Stimulated activated naive CD4-positive, alpha-beta T cell treated with Interleukin-2 at 50 U/mL for 16 hours (primary cell): ENCODE measurements at regions not wholly inside any gene's neighbourhood (a gene's known extent, or its start where the extent isn't known, plus 50 kb on each side); places are given as distances from the start of the nearest gene placed in this dataset.

Experiments used
- DNase-seq: peaks from one replicate; lab custom pipeline; 2025; lab: John Stamatoyannopoulos, UW

GRCh38 chr13:103799028-103799427 is 732.8 kb upstream of the SLC10A2 start:
- DNase-seq = no peak

- DNase-seq = no peak
Measured at GRCh38 chr13:103795892-103796478, 729.8 kb upstream of the SLC10A2 start.

GRCh38 chr13:103794526-103794925 is 728.3 kb upstream of the SLC10A2 start:
- DNase-seq = no peak

- no peak for DNase-seq
Measured at GRCh38 chr13:103788061-103788652, 721.9 kb upstream of the SLC10A2 start.

DNA sequence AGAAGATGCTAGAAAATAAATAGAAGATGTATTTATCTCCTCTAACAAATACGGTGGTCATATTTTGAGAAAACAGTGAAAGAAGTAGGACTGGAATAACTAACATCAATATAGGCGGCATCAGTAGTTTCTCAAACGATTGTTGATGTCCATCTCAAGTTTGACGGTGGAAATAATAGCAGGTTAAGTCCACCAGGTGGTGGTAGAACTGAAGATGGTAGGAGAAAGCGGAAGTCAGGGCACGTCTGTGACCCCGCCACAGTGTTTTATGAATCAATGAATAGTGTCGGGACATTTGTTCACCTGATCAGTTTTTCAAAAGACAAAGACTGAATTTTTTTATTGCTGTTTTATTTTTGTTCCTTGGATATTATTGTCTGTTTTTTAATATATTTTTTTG is 706.4 kb upstream of the SLC10A2 start:
- no peak for DNase-seq

DNA sequence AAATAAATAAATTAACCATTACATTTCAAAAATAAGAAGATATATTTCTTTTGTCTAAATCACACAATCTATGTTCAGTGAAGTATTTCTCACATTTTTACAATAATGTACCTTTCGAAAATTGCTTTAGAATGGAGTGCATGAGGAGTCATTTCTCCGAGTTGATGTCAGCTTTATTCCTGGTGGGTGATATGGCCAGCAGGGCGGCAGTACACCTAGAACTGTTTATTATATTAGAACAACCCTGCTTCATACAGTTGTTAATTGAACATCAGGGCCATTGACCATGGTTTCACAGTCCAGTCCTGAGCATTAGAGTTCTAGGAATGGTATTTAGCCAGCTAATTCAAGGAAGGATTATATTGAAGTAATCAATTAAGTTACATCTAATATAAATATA is 696.3 kb upstream of the SLC10A2 start:
- DNase-seq = no peak

DNA sequence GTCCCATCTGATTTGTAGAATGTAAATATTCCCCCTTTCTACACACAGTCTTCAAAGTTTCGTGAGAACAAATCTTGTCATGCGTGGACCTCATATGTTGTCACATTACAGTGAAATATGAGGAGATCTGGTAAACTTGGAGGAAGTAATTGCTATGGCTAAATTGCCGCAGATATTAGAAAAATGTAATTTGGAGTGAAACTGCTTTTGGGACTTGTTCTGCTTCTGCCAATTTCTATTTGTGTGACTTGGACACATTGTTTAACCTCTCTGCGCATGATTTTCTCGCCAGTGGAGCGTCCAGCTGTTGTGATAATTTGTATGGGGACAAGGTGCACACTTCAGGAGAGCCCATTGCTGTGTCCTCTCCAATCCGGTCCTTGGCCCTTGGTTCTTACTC is 693.1 kb upstream of the SLC10A2 start:
- DNase-seq = no peak

DNA sequence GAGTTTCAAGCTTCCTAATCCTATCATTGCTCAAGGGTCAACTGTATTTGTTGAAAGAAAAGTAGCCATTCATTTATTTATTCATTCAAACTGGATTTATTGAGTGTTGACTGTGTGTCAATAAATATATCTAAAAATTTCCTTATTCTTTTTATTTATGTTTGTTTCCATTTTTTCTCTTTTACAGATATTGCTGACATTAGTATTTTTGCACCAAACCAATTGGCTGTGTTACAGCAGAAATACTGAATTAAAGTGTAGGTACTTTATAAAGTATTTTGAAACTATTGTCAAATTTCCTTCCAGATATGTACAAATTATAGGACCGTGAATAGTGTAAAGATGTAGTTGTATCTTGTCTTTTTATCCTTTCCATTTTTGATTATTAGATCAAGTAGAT is 692.0 kb upstream of the SLC10A2 start:
- no peak for DNase-seq

- DNase-seq = no peak
Measured at GRCh38 chr13:103757361-103757760, 691.1 kb upstream of the SLC10A2 start.

GRCh38 chr13:103754783-103755182 is 688.6 kb upstream of the SLC10A2 start:
- no peak for DNase-seq

DNA sequence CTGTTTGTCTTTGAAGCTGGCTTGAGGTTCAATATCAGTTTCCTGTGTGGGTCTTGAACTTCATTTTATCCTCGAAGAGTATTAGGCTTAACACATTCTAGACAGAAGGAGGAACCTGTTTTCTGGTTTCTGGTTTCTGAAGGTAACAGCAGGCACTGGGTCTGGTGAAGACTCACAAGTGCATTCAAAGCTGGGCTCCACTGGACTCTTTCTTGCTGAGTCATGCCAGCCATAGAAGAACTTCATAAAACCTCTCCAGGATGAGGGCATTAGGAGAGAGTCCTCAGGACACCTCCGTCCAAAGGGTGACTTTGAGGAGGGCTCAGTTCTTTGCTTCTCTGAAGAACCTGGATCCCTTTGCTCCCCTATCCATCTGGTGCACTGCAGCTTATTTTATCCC is 668.6 kb upstream of the SLC10A2 start:
- no peak for DNase-seq

DNA sequence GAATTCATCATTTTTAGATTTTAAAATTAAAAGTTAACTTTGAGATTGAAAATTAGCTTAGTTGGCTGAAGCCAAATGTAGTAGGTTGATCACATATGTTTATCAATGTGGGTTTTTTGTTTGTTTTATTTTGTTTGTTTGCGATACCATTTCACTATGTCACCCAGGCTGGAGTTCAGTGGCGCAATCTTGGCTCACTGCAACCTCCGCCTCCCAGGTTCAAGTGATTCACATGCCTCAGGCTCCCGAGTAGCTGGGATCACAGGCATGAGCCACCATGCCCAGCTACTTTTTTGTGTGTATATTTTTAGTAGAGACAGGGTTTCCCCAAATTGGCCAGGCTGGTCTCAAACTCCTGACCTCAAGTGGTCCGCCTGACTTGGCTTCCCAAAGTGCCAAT is 665.7 kb upstream of the SLC10A2 start:
- no peak for DNase-seq

DNA sequence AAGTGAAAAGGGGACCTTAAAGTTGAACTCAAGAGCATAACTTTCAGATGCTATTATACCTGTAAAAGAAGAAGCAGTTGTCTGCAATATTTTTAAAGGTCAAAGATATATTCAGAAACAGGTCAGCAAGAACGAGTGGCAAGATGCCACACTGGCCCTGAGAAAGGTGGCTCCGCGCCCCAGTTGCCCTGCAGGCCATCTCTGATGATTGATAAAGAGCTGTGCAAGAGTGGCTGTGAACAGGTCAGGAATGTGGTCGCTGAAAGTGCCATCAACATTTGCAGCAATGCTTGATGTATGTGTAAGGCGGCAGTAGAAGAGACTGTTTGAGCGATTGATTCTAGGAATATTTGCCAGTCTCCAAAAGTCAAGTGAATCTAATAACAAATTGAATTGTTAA is 664.2 kb upstream of the SLC10A2 start:
- no peak for DNase-seq

DNA sequence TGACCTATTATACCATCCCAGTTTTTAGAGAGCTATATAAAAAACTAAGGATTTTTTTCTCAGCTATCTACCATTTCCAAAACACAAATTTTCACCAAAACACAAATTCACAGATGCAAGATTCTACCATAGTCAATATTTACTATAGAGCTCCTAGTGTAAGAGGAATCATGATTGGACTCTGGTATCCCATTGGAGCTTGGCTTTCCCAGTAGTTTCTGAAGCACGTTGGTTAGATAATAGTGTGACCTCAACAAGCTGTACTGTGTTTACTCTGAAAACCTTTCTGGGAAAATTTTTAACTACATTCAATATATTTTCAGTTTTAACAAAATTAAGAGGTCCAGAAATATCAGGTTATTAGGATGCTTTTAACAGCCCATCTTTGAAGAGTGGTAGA is 660.6 kb upstream of the SLC10A2 start:
- DNase-seq = no peak

DNA sequence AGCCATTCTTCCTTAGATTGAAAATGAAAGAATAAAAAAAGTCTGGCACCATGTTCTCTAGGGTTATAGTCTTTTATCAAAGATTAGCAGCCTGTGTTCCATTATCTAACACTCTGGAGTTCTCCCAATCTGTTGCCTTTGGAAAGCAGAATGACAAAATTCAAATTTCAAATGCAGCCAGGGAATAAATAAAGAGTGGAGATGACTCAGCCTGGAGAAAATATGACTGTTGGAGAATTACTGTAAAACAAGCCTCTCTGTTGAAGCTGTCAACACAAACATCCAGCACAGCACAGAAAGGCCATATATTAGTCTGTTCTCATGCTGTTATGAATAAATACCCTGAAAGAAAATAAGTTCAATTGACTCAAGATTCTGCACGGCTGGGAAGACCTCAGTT is 650.5 kb upstream of the SLC10A2 start:
- no peak for DNase-seq

DNA sequence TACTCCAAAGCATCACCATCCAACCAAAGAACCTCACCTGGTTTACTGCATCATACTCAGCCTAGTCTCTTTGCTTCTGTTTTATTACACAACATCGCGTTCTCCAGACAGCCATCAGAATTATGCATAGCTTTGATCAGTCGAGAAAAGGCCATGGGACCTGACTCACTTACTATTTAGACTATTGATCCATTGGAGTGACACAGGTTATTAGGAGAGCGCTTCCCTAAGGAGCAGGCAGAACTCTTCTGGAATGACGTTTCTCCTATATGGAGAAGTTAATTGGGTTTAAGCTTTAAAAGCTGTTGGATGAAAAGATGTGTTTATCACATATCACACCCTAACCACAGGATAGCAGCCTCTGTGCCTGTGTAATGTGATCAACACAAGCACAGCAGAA is 649.1 kb upstream of the SLC10A2 start:
- no peak for DNase-seq

DNA sequence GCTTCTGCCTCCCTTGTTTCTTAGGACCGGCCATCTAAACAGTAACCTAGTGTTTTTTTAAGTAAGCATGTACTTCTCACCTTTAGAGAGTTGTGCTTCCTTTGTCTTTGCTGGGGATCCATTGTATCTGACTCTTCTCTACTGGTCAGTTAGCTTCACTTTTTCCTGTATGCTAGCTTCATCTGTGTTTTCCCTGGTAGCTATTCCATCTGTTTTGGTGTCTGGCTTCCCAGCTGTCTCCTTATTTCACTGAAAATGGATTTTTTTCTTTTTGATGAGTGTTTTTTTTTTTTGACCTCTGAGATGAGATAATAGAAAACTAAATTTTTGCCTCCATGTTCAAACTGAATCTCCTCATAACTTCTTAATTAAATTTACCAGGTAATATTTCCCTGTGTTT is 637.0 kb upstream of the SLC10A2 start:
- no peak for DNase-seq

DNA sequence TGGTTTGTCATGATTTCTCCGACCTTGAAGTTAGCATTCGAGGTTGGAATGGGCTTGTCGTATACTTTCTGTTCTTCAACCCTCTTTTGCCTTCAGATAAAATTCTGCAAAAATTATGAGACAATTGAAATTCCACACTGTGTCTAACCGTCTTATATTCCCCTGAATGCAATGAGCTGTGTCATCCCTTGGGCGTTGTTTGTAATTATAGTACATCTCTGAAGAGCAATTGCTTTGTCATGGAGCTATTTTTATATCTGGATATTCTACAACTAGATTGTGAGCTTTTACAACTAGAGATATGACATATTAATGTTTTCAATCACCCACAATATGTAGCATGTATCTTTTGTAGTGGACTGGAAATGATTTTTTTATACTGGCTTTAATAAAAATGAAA is 631.8 kb upstream of the SLC10A2 start:
- DNase-seq = no peak

DNA sequence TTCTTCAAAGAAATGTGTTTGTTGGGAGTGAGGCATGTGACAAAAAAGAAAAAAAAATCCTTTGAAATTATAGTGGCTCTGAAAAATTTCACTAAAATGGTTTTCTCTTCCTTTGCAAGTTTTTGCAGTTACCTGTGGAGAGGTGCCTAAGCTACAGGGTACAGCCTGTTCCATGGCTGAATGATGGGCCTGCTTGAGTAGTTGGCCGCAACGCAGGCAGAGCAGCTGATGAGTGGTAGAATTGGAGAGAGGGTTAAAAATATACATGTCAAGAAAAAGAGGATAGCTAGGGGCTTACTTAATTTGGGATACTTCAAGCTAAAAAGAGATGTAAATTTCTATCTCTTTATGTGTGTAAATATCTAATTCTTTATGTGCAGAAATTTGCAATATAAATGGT is 629.1 kb upstream of the SLC10A2 start:
- no peak for DNase-seq

- no peak for DNase-seq
Measured at GRCh38 chr13:103694471-103694870, 628.3 kb upstream of the SLC10A2 start.

- no peak for DNase-seq
Measured at GRCh38 chr13:103694033-103694432, 627.8 kb upstream of the SLC10A2 start.

DNA sequence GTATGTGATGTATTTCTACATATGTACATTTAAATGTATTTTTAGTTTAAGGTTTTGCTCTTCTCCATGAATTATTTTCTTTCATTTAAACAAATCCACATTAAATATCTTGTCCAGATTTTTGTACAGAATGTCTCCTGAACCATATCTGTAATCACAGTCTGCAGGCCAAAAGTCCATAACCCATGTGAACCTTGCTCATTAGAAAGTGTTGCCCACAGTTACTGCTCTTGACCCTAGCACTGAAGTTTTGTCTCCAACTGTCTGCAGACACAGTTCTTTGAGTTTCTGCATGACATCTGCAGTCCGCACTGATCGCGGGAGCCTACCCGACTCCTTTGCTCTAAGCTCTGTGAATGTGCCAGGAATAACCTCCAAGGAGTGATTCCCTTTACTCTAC is 626.2 kb upstream of the SLC10A2 start:
- DNase-seq = no peak

GRCh38 chr13:103676329-103676728 is 610.1 kb upstream of the SLC10A2 start:
- DNase-seq = no peak

GRCh38 chr13:103671547-103671946 is 605.3 kb upstream of the SLC10A2 start:
- no peak for DNase-seq
